Ovary (tissue), 7 donors: ENCODE measurements at regions not wholly inside any gene's neighbourhood (a gene's known extent, or its start where the extent isn't known, plus 50 kb on each side); places are given as distances from the start of the nearest gene placed in this dataset.

Experiments used
- DNase-seq, 5 donors: peaks; one replicate each; pipeline ENCODE4 v3.0.0-alpha.2; 2019 to 2020
- H3K27ac ChIP-seq, 2 donors: fragments of 200-600 bp; one replicate each; pipeline versions ENCODE4 v1.5.1 to v1.8.0; 2019 to 2022
- H3K27me3 ChIP-seq: fragments of 200-600 bp; one replicate; pipeline ENCODE4 v1.8.0; 2022
- H3K36me3 ChIP-seq: fragments of 200-600 bp; sonication (generic); one replicate; pipeline ENCODE4 v1.5.1; 2019
- H3K4me1 ChIP-seq: one replicate; pipeline ENCODE4 v1.8.1; 2013; ENCODE audit warnings: mild to moderate bottlenecking, moderate library complexity; ENCODE audit not compliant: insufficient read depth
- H3K4me3 ChIP-seq: fragments of 200-600 bp; sonication (generic); one replicate; pipeline ENCODE4 v1.5.1; 2017
- H3K9me3 ChIP-seq, 2 donors: fragments of 200-600 bp in 1 of 2; sonication (generic) in 1 of 2; one replicate each; pipeline versions ENCODE4 v1.5.1 to v1.8.1; 2013 to 2019; ENCODE audit warnings: mild to moderate bottlenecking in 1 of 2, moderate library complexity in 1 of 2
- CTCF ChIP-seq, 3 donors: fragments of 450-650 bp in 2 of 3; fragments of 200-600 bp in 1 of 3; IDR thresholded peaks; one replicate each; pipeline versions ENCODE4 v1.5.1 to v1.8.0; 2016 to 2022; ENCODE audit warnings: antibody characterized with exemption in 3 of 3, mild to moderate bottlenecking in 1 of 3
- EP300 ChIP-seq: sonication (generic); formaldehyde crosslinking; IDR thresholded peaks from one replicate; pipeline ENCODE4 v1.6.1; 2017; ENCODE audit warnings: antibody characterized with exemption
- POLR2A ChIP-seq: fragments of 450-650 bp; IDR thresholded peaks from one replicate; pipeline ENCODE4 v1.6.1; 2017; ENCODE audit warnings: antibody characterized with exemption, mild to moderate bottlenecking, moderate library complexity
- WGBS, 3 donors: extraction: QIAGEN DNeasy Blood & Tissue Kit in 1 of 3; methylation state at CpG; one replicate each; pipeline versions ENCODE4 v1.1.5 to v1.1.7; 2013 to 2017; 5-methylcytosine and 5-hydroxymethylcytosine counted together
- intact Hi-C, 4 donors: fragments of 100-400 bp; cut with DNase I; formaldehyde crosslinking; loops; one replicate each; pipeline versions ENCODE4 v1.11.0 to v1.15.1; 2022 to 2023
- donor health status: DM: no; HTN: no; CAD: no; lungs with moderate emphysema.
- donor health status: DM: no; HTN: no; CAD: no.
- donor health status: Bipolar disorder and iron deficiency.
- donor health status: DM: no; HTN: no; CAD: no.
- donor health status: DM: yes; HTN: yes; CAD: no.

DNA sequence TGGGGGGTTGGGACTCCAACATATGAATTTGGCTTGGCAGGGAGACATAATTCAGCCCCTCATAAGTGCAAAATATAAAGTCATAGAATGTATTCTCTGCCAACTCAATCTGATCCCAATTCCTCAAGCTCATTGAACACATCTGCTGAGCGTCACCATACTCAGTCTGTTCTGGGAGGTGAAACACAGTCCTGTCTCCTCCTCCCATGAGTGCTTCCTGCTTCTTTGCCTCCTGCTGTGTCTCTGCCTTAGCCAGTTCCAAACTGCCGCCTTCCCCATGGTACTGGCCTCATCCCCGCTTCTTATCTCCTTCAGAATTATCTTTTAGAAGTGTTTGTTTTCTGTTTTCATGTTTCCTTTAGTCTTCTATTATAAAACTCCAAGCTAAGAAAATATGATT is 365.5 kb downstream of the TNS3 start:
- WGBS, 3 donors, result 68 to 88% (median 69%) methylated on average over 3 of the region's 3 CpGs
- no peak overlapping the region for H3K4me3 ChIP-seq
- H3K27ac ChIP-seq, result no peak overlapping the region
- H3K9me3 ChIP-seq, result no peaks in the 10 kb centered on the region
- H3K27me3 ChIP-seq, result no peaks in the 10 kb centered on the region
- TF ChIP-seq EP300 (no peak), POLR2A (no peak)
- intact Hi-C loops, result no loop called here
- no peaks in the 10 kb centered on the region for H3K36me3 ChIP-seq
- DNase-seq, result no peak
- H3K4me1 ChIP-seq, result no peaks in the 10 kb centered on the region

DNA sequence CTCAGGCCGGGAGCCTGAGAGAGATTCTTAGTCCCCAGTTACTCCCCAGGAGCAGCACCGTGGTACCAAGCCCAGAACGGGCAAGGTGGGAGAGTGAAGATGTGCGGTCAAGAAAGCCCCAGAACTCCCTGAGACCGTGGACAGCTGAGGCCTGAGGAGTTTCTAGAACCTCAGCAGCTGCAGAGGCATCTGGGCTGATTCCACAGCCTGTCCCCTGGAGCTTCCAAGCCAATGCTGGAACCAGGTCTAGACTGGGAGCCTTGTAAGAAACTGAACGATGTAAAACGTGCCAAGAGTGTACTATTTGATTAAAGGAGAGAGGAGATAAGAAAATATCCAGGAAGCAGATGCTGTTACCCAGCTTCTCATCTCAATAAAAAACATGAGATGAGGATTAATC is 366.3 kb downstream of the TNS3 start:
- intact Hi-C loops, result no loop called here
- DNase-seq, result no peak
- no peaks in the 10 kb centered on the region for H3K36me3 ChIP-seq
- H3K9me3 ChIP-seq, result no peaks in the 10 kb centered on the region
- H3K27me3 ChIP-seq, result no peaks in the 10 kb centered on the region
- no peaks in the 10 kb centered on the region for H3K4me1 ChIP-seq
- no peak overlapping the region for H3K27ac ChIP-seq
- 65 to 75% (median 71%) methylated on average over 7 of the region's 7 CpGs for WGBS, 3 donors
- TF ChIP-seq POLR2A (no peak), EP300 (no peak), CTCF (IDR thresholded peaks at IDR 0.05) (no peak)
- no peak overlapping the region for H3K4me3 ChIP-seq

- Histone ChIP-seq H3K36me3 (no peaks in the 10 kb centered on the region), H3K9me3 (no peaks in the 10 kb centered on the region), H3K4me1 (no peaks in the 10 kb centered on the region), H3K4me3 (no peak overlapping the region), H3K27ac (no peak overlapping the region), H3K27me3 (no peaks in the 10 kb centered on the region)
- intact Hi-C loops, result no loop called here
- WGBS, 3 donors, result 84 to 95% (median 94%) methylated on average over 4 of the region's 4 CpGs
- no peak for DNase-seq
- TF ChIP-seq EP300 (no peak), CTCF (IDR thresholded peaks at IDR 0.05) (no peak), POLR2A (no peak)
Observed at GRCh38 chr7:47215049-47215448, 366.9 kb downstream of the TNS3 start.

GRCh38 chr7:47213276-47213675 is 368.6 kb downstream of the TNS3 start:
- no peak overlapping the region for H3K4me3 ChIP-seq
- no peak overlapping the region for H3K27ac ChIP-seq
- H3K27me3 ChIP-seq, result no peaks in the 10 kb centered on the region
- no peak for DNase-seq
- no peaks in the 10 kb centered on the region for H3K36me3 ChIP-seq
- no peaks in the 10 kb centered on the region for H3K4me1 ChIP-seq
- WGBS, 3 donors, result 77 to 81% (median 80%) methylated on average over 5 of the region's 5 CpGs
- H3K9me3 ChIP-seq, result no peaks in the 10 kb centered on the region
- intact Hi-C loops, result no loop called here
- TF ChIP-seq CTCF (IDR thresholded peaks at IDR 0.05), result no peak
- no peak for TF ChIP-seq EP300
- no peak for TF ChIP-seq POLR2A

DNA sequence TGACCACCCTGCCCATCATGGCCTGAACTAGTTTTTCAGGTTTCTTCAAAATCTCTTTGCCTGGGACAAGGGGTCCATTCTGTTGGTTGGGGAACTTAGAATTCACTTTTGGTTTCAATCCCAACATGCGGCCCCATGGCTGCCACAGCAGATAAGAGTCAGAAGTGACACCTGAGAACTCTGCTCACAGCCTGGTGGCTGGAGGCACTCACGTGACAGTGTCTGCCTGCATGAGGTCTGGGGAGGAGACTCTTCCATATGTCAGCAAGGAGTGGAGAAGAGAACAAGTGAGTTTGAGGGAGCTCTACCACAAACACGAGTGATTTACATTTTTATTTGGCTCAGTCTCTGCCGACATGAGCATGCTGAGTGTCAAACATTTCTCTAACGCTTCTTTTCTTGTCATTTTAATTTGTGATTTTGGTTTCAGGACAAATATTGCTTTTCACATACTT is 370.4 kb downstream of the TNS3 start:
- no peaks in the 10 kb centered on the region for H3K36me3 ChIP-seq
- WGBS, 3 donors, result 23 to 29% (median 26%) methylated on average over 5 of the region's 5 CpGs
- no peaks in the 10 kb centered on the region for H3K27me3 ChIP-seq
- no peaks in the 10 kb centered on the region for H3K4me1 ChIP-seq
- H3K9me3 ChIP-seq, result no peaks in the 10 kb centered on the region
- TF ChIP-seq CTCF (IDR thresholded peaks at IDR 0.05), result no peak
- TF ChIP-seq POLR2A, result no peak
- TF ChIP-seq EP300, result no peak
- H3K27ac ChIP-seq, result no peak overlapping the region
- H3K4me3 ChIP-seq, result no peak overlapping the region
- intact Hi-C loops, result no loop called here
- no peak for DNase-seq
